ENCODE measurements at regions not wholly inside any gene's neighbourhood (a gene's known extent, or its start where the extent isn't known, plus 50 kb on each side); places are given as distances from the start of the nearest gene placed in this dataset.

DNA sequence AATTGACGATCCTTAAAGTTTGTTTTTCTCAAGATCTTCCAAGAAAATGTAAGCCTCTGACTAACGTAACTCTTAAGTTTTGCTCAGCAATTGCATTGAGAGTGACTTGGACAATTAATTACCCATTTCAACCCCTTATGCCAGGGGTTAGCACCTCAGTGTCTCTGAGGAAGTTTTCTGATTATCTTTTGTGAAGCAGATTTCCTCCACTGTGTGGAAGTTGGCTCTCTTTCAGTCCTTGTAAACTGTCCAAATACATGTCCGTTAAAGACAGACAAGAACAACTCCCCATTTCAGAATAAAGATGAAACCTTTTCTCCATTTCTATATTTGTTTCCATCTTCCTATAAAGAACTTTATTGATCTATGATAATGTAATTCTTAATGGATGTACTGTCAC is 296.4 kb upstream of the FMN2 start:
- Histone ChIP-seq H3K4me3 (ENCODE audit: low read length) (no peak overlapping the region), H2AFZ (ENCODE audit: low read length) (no peak overlapping the region), H3K4me1 (ENCODE audit: insufficient read depth, low read length) (no peaks in the 10 kb centered on the region), H3K9me3 (ENCODE audit: low read length) (no peaks in the 10 kb centered on the region), H3K9me2 (replicated peaks; ENCODE audit: low read length) (no peaks in the 10 kb centered on the region), H3K27ac (ENCODE audit: low read length) (no peak overlapping the region), H3K4me2 (ENCODE audit: low read length) (no peak overlapping the region), H3K27me3 (ENCODE audit: low read length) (no peaks in the 10 kb centered on the region), H3F3A (ENCODE audit: low read length, unreplicated experiment) (no peaks in the 10 kb centered on the region), H3K36me3 (ENCODE audit: low read depth, low read length) (no peaks in the 10 kb centered on the region), H3K79me2 (ENCODE audit: low read length) (no peaks in the 10 kb centered on the region), H4K20me1 (ENCODE audit: low read length) (no peaks in the 10 kb centered on the region), H3K9ac (ENCODE audit: low read length) (no peak overlapping the region)
- no peak for DNase-seq
- ChIA-PET POLR2A (ENCODE audit: unreplicated experiment) (no interaction called here), CTCF (no interaction called here)
- BruUV-seq (replicated peaks) = no TSS peak
- TF ChIP-seq EZH2phosphoT487 (IDR thresholded peaks at IDR 0.05; ENCODE audit: borderline replicate concordance, low read length) (no peak), EZH2 (IDR thresholded peaks at IDR 0.05; ENCODE audit: low read length, unreplicated experiment) (no peak)
- TF ChIP-seq, protein P1, sequence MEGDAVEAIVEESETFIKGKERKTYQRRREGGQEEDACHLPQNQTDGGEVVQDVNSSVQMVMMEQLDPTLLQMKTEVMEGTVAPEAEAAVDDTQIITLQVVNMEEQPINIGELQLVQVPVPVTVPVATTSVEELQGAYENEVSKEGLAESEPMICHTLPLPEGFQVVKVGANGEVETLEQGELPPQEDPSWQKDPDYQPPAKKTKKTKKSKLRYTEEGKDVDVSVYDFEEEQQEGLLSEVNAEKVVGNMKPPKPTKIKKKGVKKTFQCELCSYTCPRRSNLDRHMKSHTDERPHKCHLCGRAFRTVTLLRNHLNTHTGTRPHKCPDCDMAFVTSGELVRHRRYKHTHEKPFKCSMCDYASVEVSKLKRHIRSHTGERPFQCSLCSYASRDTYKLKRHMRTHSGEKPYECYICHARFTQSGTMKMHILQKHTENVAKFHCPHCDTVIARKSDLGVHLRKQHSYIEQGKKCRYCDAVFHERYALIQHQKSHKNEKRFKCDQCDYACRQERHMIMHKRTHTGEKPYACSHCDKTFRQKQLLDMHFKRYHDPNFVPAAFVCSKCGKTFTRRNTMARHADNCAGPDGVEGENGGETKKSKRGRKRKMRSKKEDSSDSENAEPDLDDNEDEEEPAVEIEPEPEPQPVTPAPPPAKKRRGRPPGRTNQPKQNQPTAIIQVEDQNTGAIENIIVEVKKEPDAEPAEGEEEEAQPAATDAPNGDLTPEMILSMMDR (conservative IDR thresholded peaks at IDR 0.05; ENCODE audit: low read depth, low read length) = no peak
- intact Hi-C loops (cut with micrococcal nuclease) = no loop called here
- ATAC-seq = no peak

DNA sequence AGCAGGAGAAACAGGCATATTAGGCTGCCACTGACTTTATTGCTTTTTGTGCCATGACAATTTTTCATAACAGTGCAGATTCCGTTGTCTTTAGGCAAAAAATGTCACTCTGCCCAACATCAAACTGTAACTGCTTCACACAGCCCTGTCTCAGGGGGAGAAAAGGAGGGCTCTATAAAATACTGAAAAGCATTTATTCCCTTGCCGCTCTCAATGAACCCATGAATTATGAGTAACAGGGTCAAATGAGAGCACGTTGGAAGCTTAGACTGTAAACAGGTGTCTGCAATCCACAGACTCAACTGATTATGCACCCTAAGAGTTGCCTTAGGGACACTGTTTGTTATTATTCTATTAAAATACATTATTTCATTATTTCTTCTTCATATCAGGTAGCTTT is 292.1 kb upstream of the FMN2 start:
- Histone ChIP-seq H3K27me3 (ENCODE audit: low read length) (no peaks in the 10 kb centered on the region), H3F3A (ENCODE audit: low read length, unreplicated experiment) (no peaks in the 10 kb centered on the region), H3K4me2 (ENCODE audit: low read length) (no peak overlapping the region), H3K36me3 (ENCODE audit: low read depth, low read length) (no peaks in the 10 kb centered on the region), H3K9me3 (ENCODE audit: low read length) (no peaks in the 10 kb centered on the region), H3K27ac (ENCODE audit: low read length) (no peak overlapping the region), H4K20me1 (ENCODE audit: low read length) (no peaks in the 10 kb centered on the region), H3K4me1 (ENCODE audit: insufficient read depth, low read length) (no peaks in the 10 kb centered on the region), H3K4me3 (ENCODE audit: low read length) (no peak overlapping the region), H3K9me2 (replicated peaks; ENCODE audit: low read length) (no peaks in the 10 kb centered on the region), H3K79me2 (ENCODE audit: low read length) (no peaks in the 10 kb centered on the region), H3K9ac (ENCODE audit: low read length) (no peak overlapping the region), H2AFZ (ENCODE audit: low read length) (no peak overlapping the region)
- TF ChIP-seq EZH2 (IDR thresholded peaks at IDR 0.05; ENCODE audit: low read length, unreplicated experiment) (no peak), EZH2phosphoT487 (IDR thresholded peaks at IDR 0.05; ENCODE audit: borderline replicate concordance, low read length) (no peak)
- TF ChIP-seq, protein P1 (conservative IDR thresholded peaks at IDR 0.05; ENCODE audit: low read depth, low read length) = no peak
- CTCF ChIA-PET = interaction anchor here (0.6 kb wide), 1 partner anchor 99 kb away, joined by 3 read pairs; no protein-coding TSS in a partner anchor
- no peak for DNase-seq
- intact Hi-C loops (cut with micrococcal nuclease) = no loop called here
- no TSS peak for BruUV-seq (replicated peaks)
- ATAC-seq = no peak
- POLR2A ChIA-PET (ENCODE audit: unreplicated experiment) = no interaction called here

DNA sequence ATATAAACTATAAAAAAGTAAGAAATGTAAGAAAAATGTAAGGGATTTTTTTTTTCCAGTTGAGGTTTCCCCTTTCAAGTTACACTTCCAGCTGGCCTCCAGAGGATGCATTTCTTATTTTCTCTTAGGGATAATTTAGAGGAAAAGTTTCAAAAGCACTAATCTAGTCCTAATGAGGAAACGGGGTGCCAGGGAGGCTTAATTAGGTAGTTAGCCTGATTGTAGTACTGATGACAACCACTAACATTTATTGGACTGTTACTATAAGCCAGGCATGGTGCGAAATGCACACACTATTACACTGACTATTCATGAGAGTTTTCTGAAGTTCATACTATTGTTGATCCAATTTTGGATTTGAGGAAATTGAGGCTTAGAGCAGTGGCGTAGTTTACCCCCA is 290.8 kb upstream of the FMN2 start:
- Histone ChIP-seq H2AFZ (ENCODE audit: low read length) (no peak overlapping the region), H4K20me1 (ENCODE audit: low read length) (no peaks in the 10 kb centered on the region), H3K4me2 (ENCODE audit: low read length) (no peak overlapping the region), H3K27ac (ENCODE audit: low read length) (no peak overlapping the region), H3K4me1 (ENCODE audit: insufficient read depth, low read length) (no peaks in the 10 kb centered on the region), H3K4me3 (ENCODE audit: low read length) (no peak overlapping the region), H3K9me2 (replicated peaks; ENCODE audit: low read length) (no peaks in the 10 kb centered on the region), H3K9me3 (ENCODE audit: low read length) (no peaks in the 10 kb centered on the region), H3F3A (ENCODE audit: low read length, unreplicated experiment) (no peaks in the 10 kb centered on the region), H3K79me2 (ENCODE audit: low read length) (no peaks in the 10 kb centered on the region), H3K27me3 (ENCODE audit: low read length) (no peaks in the 10 kb centered on the region), H3K36me3 (ENCODE audit: low read depth, low read length) (no peaks in the 10 kb centered on the region), H3K9ac (ENCODE audit: low read length) (no peak overlapping the region)
- no peak for ATAC-seq
- BruUV-seq (replicated peaks) = no TSS peak
- TF ChIP-seq, protein P1 (conservative IDR thresholded peaks at IDR 0.05; ENCODE audit: low read depth, low read length) = no peak
- TF ChIP-seq EZH2 (IDR thresholded peaks at IDR 0.05; ENCODE audit: low read length, unreplicated experiment) (no peak), EZH2phosphoT487 (IDR thresholded peaks at IDR 0.05; ENCODE audit: borderline replicate concordance, low read length) (no peak)
- intact Hi-C loops (cut with micrococcal nuclease) = no loop called here
- ChIA-PET CTCF (no interaction called here), POLR2A (ENCODE audit: unreplicated experiment) (no interaction called here)
- no peak for DNase-seq

Data from PC-3 (cell line).